ENCODE measurements at regions not wholly inside any gene's neighbourhood (a gene's known extent, or its start where the extent isn't known, plus 50 kb on each side); places are given as distances from the start of the nearest gene placed in this dataset.

DNA sequence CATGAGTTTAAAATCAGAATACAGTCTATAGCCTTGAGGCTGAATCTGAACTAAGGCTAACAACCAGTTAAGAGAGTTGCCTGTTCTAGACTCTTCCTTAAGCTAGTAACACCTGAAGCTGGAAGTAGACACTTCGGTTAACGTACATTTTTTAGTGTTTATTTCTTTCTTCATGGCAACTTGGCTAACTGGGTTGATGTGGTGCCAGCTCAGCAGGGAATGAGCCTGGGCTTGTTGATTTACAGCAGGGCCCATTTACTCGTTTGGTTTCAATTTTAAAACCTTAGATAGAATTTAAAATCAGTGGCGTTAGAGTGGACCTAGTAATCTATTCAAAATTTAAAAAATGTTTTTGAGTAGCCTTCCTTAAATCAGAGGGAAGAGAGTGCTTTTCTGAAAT lies 137.6 kb upstream of the ESX1 start:
- H3K36me3 Mint-ChIP-seq = no peaks in the 10 kb centered on the region
- H3K4me3 Mint-ChIP-seq = no peak overlapping the region
- intact Hi-C loops (cut with micrococcal nuclease) = no loop called here
- no peak overlapping the region for H3K27ac ChIP-seq (ENCODE audit: low read depth in 1 of 2, low read length in 2 of 2)
- peaks cover 0 to 6% (median 0%) of the 10 kb centered on the region in 3 donors for H3K27me3 Mint-ChIP-seq (ENCODE audit: low read depth in 3 of 3)
- no peak overlapping the region for H3K27ac Mint-ChIP-seq
- H3K27me3 ChIP-seq (ENCODE audit: control insufficient read depth in 2 of 2, insufficient read depth in 2 of 2, low read length in 2 of 2) = no peaks in the 10 kb centered on the region
- no peak overlapping the region for H3K9ac ChIP-seq (ENCODE audit: insufficient read depth, low read length, poor library complexity, severe bottlenecking)
- H3K4me3 ChIP-seq (replicated peaks in 1 of 3; ENCODE audit: low read depth in 2 of 3, low read length in 3 of 3) = no peak overlapping the region
- no peaks in the 10 kb centered on the region for H3K36me3 ChIP-seq (replicated peaks in 1 of 2; ENCODE audit: control insufficient read depth in 1 of 2, insufficient read depth in 2 of 2, low read length in 2 of 2)
- TF ChIP-seq, protein P1, sequence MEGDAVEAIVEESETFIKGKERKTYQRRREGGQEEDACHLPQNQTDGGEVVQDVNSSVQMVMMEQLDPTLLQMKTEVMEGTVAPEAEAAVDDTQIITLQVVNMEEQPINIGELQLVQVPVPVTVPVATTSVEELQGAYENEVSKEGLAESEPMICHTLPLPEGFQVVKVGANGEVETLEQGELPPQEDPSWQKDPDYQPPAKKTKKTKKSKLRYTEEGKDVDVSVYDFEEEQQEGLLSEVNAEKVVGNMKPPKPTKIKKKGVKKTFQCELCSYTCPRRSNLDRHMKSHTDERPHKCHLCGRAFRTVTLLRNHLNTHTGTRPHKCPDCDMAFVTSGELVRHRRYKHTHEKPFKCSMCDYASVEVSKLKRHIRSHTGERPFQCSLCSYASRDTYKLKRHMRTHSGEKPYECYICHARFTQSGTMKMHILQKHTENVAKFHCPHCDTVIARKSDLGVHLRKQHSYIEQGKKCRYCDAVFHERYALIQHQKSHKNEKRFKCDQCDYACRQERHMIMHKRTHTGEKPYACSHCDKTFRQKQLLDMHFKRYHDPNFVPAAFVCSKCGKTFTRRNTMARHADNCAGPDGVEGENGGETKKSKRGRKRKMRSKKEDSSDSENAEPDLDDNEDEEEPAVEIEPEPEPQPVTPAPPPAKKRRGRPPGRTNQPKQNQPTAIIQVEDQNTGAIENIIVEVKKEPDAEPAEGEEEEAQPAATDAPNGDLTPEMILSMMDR (IDR thresholded peaks at IDR 0.05) = no peak
- no peaks in the 10 kb centered on the region for H4K20me1 ChIP-seq (ENCODE audit: insufficient read depth, low read length)
- peaks cover 0 to 6% (median 2%) of the 10 kb centered on the region in 7 donors for H3K9me3 Mint-ChIP-seq
- no peaks in the 10 kb centered on the region for H3K79me2 ChIP-seq (ENCODE audit: insufficient read depth, low read length)
- H3K4me1 ChIP-seq (ENCODE audit: control insufficient read depth in 1 of 2, insufficient read depth in 2 of 2, low read length in 2 of 2) = no peaks in the 10 kb centered on the region
- no peak overlapping the region for H2AFZ ChIP-seq (ENCODE audit: insufficient read depth, low read depth, low read length, poor library complexity, severe bottlenecking)
- H3K4me1 Mint-ChIP-seq = no peaks in the 10 kb centered on the region
- DNase-seq = no peak
- H3K9me3 ChIP-seq (replicated peaks in 1 of 2; ENCODE audit: control insufficient read depth in 1 of 2, insufficient read depth in 1 of 2, low read length in 2 of 2) = no peaks in the 10 kb centered on the region
- no peak overlapping the region for H3K4me2 ChIP-seq (replicated peaks; ENCODE audit: extremely low read depth, low read length, poor library complexity, severe bottlenecking)
- no CpG with 5 or more reads among the region's 4 CpGs for WGBS (ENCODE audit: insufficient coverage)

DNA sequence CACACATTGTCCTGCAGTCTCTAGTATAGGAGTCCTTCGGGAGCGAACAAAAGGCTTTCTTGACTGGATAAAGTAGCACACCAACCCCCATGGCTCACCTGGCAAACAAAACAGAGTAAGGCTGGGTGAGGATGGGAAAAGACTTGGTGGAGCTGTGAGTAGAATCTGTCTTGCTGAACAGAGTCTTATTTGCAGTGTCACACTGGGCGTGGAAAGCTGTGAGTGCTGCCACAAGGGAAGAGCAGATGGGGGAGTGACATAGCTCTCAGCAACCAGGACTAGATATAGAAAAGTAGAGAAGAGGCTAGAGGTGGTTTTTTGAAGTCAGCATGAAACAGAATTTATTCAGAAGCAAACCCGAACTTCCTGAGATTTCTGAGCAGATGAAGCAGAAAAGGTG lies 137.2 kb upstream of the ESX1 start:
- Histone ChIP-seq H3K27me3 (ENCODE audit: control insufficient read depth in 2 of 2, insufficient read depth in 2 of 2, low read length in 2 of 2) (no peaks in the 10 kb centered on the region), H3K79me2 (ENCODE audit: insufficient read depth, low read length) (no peaks in the 10 kb centered on the region), H3K27ac (ENCODE audit: low read depth in 1 of 2, low read length in 2 of 2) (no peak overlapping the region), H3K9me3 (replicated peaks in 1 of 2; ENCODE audit: control insufficient read depth in 1 of 2, insufficient read depth in 1 of 2, low read length in 2 of 2) (no peaks in the 10 kb centered on the region), H3K4me1 (ENCODE audit: control insufficient read depth in 1 of 2, insufficient read depth in 2 of 2, low read length in 2 of 2) (no peaks in the 10 kb centered on the region), H3K9ac (ENCODE audit: insufficient read depth, low read length, poor library complexity, severe bottlenecking) (no peak overlapping the region), H4K20me1 (ENCODE audit: insufficient read depth, low read length) (no peaks in the 10 kb centered on the region), H3K36me3 (replicated peaks in 1 of 2; ENCODE audit: control insufficient read depth in 1 of 2, insufficient read depth in 2 of 2, low read length in 2 of 2) (no peaks in the 10 kb centered on the region), H2AFZ (ENCODE audit: insufficient read depth, low read depth, low read length, poor library complexity, severe bottlenecking) (no peak overlapping the region), H3K4me2 (replicated peaks; ENCODE audit: extremely low read depth, low read length, poor library complexity, severe bottlenecking) (no peak overlapping the region), H3K4me3 (replicated peaks in 1 of 3; ENCODE audit: low read depth in 2 of 3, low read length in 3 of 3) (no peak overlapping the region)
- no peak for DNase-seq
- Mint-ChIP-seq H3K4me3 (no peak overlapping the region), H3K36me3 (no peaks in the 10 kb centered on the region), H3K27me3 (ENCODE audit: low read depth in 3 of 3) (peaks cover 0 to 5% (median 0%) of the 10 kb centered on the region in 3 donors), H3K4me1 (no peaks in the 10 kb centered on the region), H3K9me3 (peaks cover 0 to 6% (median 2%) of the 10 kb centered on the region in 7 donors), H3K27ac (no peak overlapping the region)
- no CpG with 5 or more reads among the region's 4 CpGs for WGBS (ENCODE audit: insufficient coverage)
- intact Hi-C loops (cut with micrococcal nuclease) = no loop called here
- TF ChIP-seq, protein P1 (IDR thresholded peaks at IDR 0.05) = no peak

All from CD14-positive monocyte (primary cell).